ENCODE measurements at regions not wholly inside any gene's neighbourhood (a gene's known extent, or its start where the extent isn't known, plus 50 kb on each side); places are given as distances from the start of the nearest gene placed in this dataset.

GRCh38 chr6:23981923-23982322, 144.1 kb upstream of the NRSN1 start:
- Histone ChIP-seq H3K4me2 (no peak overlapping the region), H3K36me3 (replicated peaks; ENCODE audit: insufficient read depth, low read depth) (no peaks in the 10 kb centered on the region), H3K27ac (no peak overlapping the region), H3K4me1 (ENCODE audit: insufficient read depth) (peaks cover 2% of the 10 kb centered on the region), H3K9me2 (replicated peaks; ENCODE audit: insufficient read depth) (no peaks in the 10 kb centered on the region), H2AFZ (no peak overlapping the region), H3K9me3 (ENCODE audit: low read depth) (no peaks in the 10 kb centered on the region), H3K27me3 (no peaks in the 10 kb centered on the region), H4K20me1 (ENCODE audit: insufficient read depth, poor library complexity, severe bottlenecking) (no peaks in the 10 kb centered on the region), H3K79me2 (no peaks in the 10 kb centered on the region), H3K4me3 (no peak overlapping the region)
- DNase-seq (ENCODE audit: low spot score), result no peak
- no peak for TF ChIP-seq EZH2 (IDR thresholded peaks at IDR 0.05; ENCODE audit: borderline replicate concordance)
- no peak for TF ChIP-seq CTCF (IDR thresholded peaks at IDR 0.05; ENCODE audit: poor library complexity)
- no peak for TF ChIP-seq EZH2phosphoT487 (IDR thresholded peaks at IDR 0.05; ENCODE audit: low read depth, severe bottlenecking, unreplicated experiment)
- 96% methylated on average over 6 of the region's 6 CpGs for WGBS (ENCODE audit: low lambda C conversion rate, missing lambda C conversion rate)

- Histone ChIP-seq H3K9me3 (ENCODE audit: low read depth) (no peaks in the 10 kb centered on the region), H3K36me3 (replicated peaks; ENCODE audit: insufficient read depth, low read depth) (no peaks in the 10 kb centered on the region), H2AFZ (no peak overlapping the region), H3K27ac (no peak overlapping the region), H3K4me1 (ENCODE audit: insufficient read depth) (peaks cover 2% of the 10 kb centered on the region), H4K20me1 (ENCODE audit: insufficient read depth, poor library complexity, severe bottlenecking) (no peaks in the 10 kb centered on the region), H3K79me2 (no peaks in the 10 kb centered on the region), H3K4me3 (no peak overlapping the region), H3K4me2 (no peak overlapping the region), H3K27me3 (no peaks in the 10 kb centered on the region), H3K9me2 (replicated peaks; ENCODE audit: insufficient read depth) (no peaks in the 10 kb centered on the region)
- 33% methylated on average over 2 of the region's 2 CpGs for WGBS (ENCODE audit: low lambda C conversion rate, missing lambda C conversion rate)
- DNase-seq (ENCODE audit: low spot score), result peak; percentile 14
- no peak for TF ChIP-seq CTCF (IDR thresholded peaks at IDR 0.05; ENCODE audit: poor library complexity)
- no peak for TF ChIP-seq EZH2phosphoT487 (IDR thresholded peaks at IDR 0.05; ENCODE audit: low read depth, severe bottlenecking, unreplicated experiment)
- no peak for TF ChIP-seq EZH2 (IDR thresholded peaks at IDR 0.05; ENCODE audit: borderline replicate concordance)
Measured at GRCh38 chr6:23983735-23984134, 142.3 kb upstream of the NRSN1 start.

GRCh38 chr6:23985015-23985414, 141.0 kb upstream of the NRSN1 start:
- H3K27me3 ChIP-seq, result no peaks in the 10 kb centered on the region
- TF ChIP-seq EZH2 (IDR thresholded peaks at IDR 0.05; ENCODE audit: borderline replicate concordance), result no peak
- TF ChIP-seq EZH2phosphoT487 (IDR thresholded peaks at IDR 0.05; ENCODE audit: low read depth, severe bottlenecking, unreplicated experiment), result no peak
- no peak for TF ChIP-seq CTCF (IDR thresholded peaks at IDR 0.05; ENCODE audit: poor library complexity)
- H3K27ac ChIP-seq, result no peak overlapping the region
- H3K4me1 ChIP-seq (ENCODE audit: insufficient read depth), result peaks cover 2% of the 10 kb centered on the region
- H3K9me3 ChIP-seq (ENCODE audit: low read depth), result no peaks in the 10 kb centered on the region
- no peaks in the 10 kb centered on the region for H3K79me2 ChIP-seq
- H3K4me2 ChIP-seq, result no peak overlapping the region
- no peak for DNase-seq (ENCODE audit: low spot score)
- H3K36me3 ChIP-seq (replicated peaks; ENCODE audit: insufficient read depth, low read depth), result no peaks in the 10 kb centered on the region
- H2AFZ ChIP-seq, result no peak overlapping the region
- WGBS (ENCODE audit: low lambda C conversion rate, missing lambda C conversion rate), result over 99% methylated on average over 4 of the region's 4 CpGs
- H3K4me3 ChIP-seq, result no peak overlapping the region
- no peaks in the 10 kb centered on the region for H4K20me1 ChIP-seq (ENCODE audit: insufficient read depth, poor library complexity, severe bottlenecking)
- H3K9me2 ChIP-seq (replicated peaks; ENCODE audit: insufficient read depth), result no peaks in the 10 kb centered on the region
